NCI-H1048 (cell line): ENCODE measurements at regions not wholly inside any gene's neighbourhood (a gene's known extent, or its start where the extent isn't known, plus 50 kb on each side); places are given as distances from the start of the nearest gene placed in this dataset.

Source experiments
- DNase-seq: peaks from one replicate; lab custom pipeline; 2025; lab: John Stamatoyannopoulos, UW

- no peak for DNase-seq
These were observed 140.0 kb downstream of the GRIN2B start for GRCh38 chr12:13841358-13841757.

GRCh38 chr12:13839365-13840336, 141.8 kb downstream of the GRIN2B start:
- DNase-seq: no peak

GRCh38 chr12:13836099-13836498, 145.3 kb downstream of the GRIN2B start:
- no peak for DNase-seq

- DNase-seq: no peak
These were observed 145.8 kb downstream of the GRIN2B start for GRCh38 chr12:13835652-13836051.

- DNase-seq: no peak
These were observed 147.2 kb downstream of the GRIN2B start for GRCh38 chr12:13834241-13834640.

- DNase-seq: no peak
These were observed 164.3 kb downstream of the GRIN2B start for GRCh38 chr12:13817131-13817530.

- no peak for DNase-seq
These were observed 165.0 kb downstream of the GRIN2B start for GRCh38 chr12:13816394-13816793.

- DNase-seq: no peak
These were observed 169.2 kb downstream of the GRIN2B start for GRCh38 chr12:13812168-13812567.

- no peak for DNase-seq
These were observed 170.3 kb downstream of the GRIN2B start for GRCh38 chr12:13811061-13811460.

- no peak for DNase-seq
These were observed 176.4 kb downstream of the GRIN2B start for GRCh38 chr12:13805041-13805440.

GRCh38 chr12:13801543-13801942, 179.9 kb downstream of the GRIN2B start:
- no peak for DNase-seq

GRCh38 chr12:13799574-13799973, 181.8 kb downstream of the GRIN2B start:
- no peak for DNase-seq

GRCh38 chr12:13798162-13798561, 183.2 kb downstream of the GRIN2B start:
- no peak for DNase-seq

GRCh38 chr12:13794706-13795105, 186.7 kb downstream of the GRIN2B start:
- DNase-seq: no peak

- no peak for DNase-seq
These were observed 191.1 kb downstream of the GRIN2B start for GRCh38 chr12:13790317-13790716.

- DNase-seq: no peak
These were observed 192.8 kb downstream of the GRIN2B start for GRCh38 chr12:13788626-13789025.

- DNase-seq: no peak
These were observed 194.8 kb downstream of the GRIN2B start for GRCh38 chr12:13786646-13787045.

GRCh38 chr12:13784504-13784903, 196.9 kb downstream of the GRIN2B start:
- DNase-seq: no peak

GRCh38 chr12:13780453-13780852, 200.9 kb downstream of the GRIN2B start:
- no peak for DNase-seq

- no peak for DNase-seq
These were observed 204.0 kb downstream of the GRIN2B start for GRCh38 chr12:13777374-13777773.

GRCh38 chr12:13772264-13772663, 209.1 kb downstream of the GRIN2B start:
- no peak for DNase-seq

GRCh38 chr12:13770576-13770975, 210.8 kb downstream of the GRIN2B start:
- no peak for DNase-seq

- DNase-seq: no peak
These were observed 211.4 kb downstream of the GRIN2B start for GRCh38 chr12:13769966-13770365.

GRCh38 chr12:13769273-13769672, 212.1 kb downstream of the GRIN2B start:
- DNase-seq: no peak
